Endothelial cell (in vitro differentiated cells): ENCODE measurements at regions not wholly inside any gene's neighbourhood (a gene's known extent, or its start where the extent isn't known, plus 50 kb on each side); places are given as distances from the start of the nearest gene placed in this dataset.
"Not testable (repeated sequence)": the region's sequence is repeated elsewhere in the genome, so short reads cannot be mapped to it uniquely, and the experiment has no call there.

Experiments
- DNase-seq: peaks from one replicate; pipeline ENCODE4 v3.0.0; 2021; ENCODE audit warnings: low spot score
- H3K27ac Mint-ChIP-seq: one replicate; pipeline ENCODE4 v1.8.0; 2021; ENCODE audit warnings: mixed read lengths, inconsistent platforms; ENCODE audit not compliant: unreplicated experiment
- H3K27me3 Mint-ChIP-seq: one replicate; pipeline ENCODE4 v1.8.0; 2021; ENCODE audit warnings: mild to moderate bottlenecking, moderate library complexity, mixed read lengths, inconsistent platforms; ENCODE audit not compliant: unreplicated experiment
- H3K36me3 Mint-ChIP-seq: one replicate; pipeline ENCODE4 v1.8.0; 2021; ENCODE audit warnings: mild to moderate bottlenecking, low read depth, mixed read lengths, inconsistent platforms; ENCODE audit not compliant: unreplicated experiment
- H3K4me1 Mint-ChIP-seq: one replicate; pipeline ENCODE4 v1.8.0; 2021; ENCODE audit warnings: mild to moderate bottlenecking, mixed read lengths, inconsistent platforms; ENCODE audit not compliant: unreplicated experiment
- H3K4me3 Mint-ChIP-seq: one replicate; pipeline ENCODE4 v1.8.0; 2021; ENCODE audit warnings: mild to moderate bottlenecking, mixed read lengths, inconsistent platforms; ENCODE audit not compliant: unreplicated experiment
- H3K9me3 Mint-ChIP-seq: one replicate; pipeline ENCODE4 v1.8.0; 2021; ENCODE audit warnings: mixed read lengths, inconsistent platforms; ENCODE audit not compliant: unreplicated experiment

DNA sequence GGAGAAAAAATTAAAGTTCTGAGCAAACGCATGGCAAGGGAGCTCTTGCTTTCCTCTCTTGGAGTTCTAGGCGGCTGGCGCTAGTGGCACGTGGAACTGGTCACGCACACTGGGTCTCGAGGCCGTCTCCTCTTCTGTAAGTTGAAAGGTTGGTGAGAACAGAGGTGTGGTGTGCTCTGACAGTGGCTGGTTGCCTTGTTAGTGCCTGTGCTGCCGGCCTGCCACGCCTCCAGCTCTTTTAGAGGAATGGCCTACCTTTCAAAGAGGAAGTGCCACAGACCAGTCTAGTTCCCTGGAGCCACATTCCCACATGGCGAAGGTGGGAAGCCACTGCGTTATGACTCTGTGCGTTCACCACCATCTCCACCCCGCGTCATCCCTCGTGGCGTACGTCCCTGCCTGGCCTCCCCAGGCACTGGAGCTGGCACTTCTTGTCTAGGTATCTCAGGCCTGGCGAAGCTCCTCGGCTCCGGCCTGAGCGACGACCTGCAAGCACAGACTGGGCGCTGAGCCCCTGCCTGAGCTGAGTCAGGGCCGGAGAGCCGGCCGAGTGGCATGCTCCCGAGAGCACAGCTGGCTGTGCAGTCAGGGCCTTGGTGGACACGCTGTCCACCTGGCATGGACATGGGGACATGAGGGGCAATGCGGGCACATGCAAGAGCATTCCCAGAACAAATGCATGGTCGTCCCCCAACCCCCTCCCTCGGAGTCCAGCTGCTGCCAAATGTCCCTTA, 4453.1 kb upstream of the TPTE start:
- not testable (repeated sequence) for DNase-seq, H3K27me3 Mint-ChIP-seq, H3K27ac Mint-ChIP-seq, H3K4me3 Mint-ChIP-seq, H3K36me3 Mint-ChIP-seq, H3K4me1 Mint-ChIP-seq, H3K9me3 Mint-ChIP-seq

DNA sequence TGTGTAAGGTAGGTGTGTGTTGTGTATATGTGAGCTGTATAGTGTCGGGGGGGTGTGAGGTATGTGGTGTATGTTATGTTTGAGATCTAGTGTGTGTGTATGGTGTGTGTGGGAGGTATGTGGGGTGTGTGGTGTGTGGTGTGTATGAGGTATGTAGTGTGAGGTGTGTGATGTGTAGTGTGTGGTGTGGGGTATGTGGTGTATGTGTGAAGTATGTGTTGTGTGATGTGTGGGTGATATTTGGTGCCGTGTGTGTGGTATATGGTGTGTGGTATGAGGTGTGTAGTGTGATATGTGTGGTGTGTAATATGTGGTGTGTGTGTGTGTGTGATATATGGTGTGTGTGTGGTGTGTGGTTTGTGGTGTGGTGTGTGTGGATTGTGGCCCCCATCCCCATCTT, 4451.2 kb upstream of the TPTE start:
- not testable (repeated sequence) for H3K27me3 Mint-ChIP-seq, H3K27ac Mint-ChIP-seq, H3K9me3 Mint-ChIP-seq, H3K36me3 Mint-ChIP-seq, H3K4me3 Mint-ChIP-seq, H3K4me1 Mint-ChIP-seq, DNase-seq

GRCh38 chr21:6072691-6073090, 4448.7 kb upstream of the TPTE start:
- not testable (repeated sequence) for DNase-seq, H3K4me3 Mint-ChIP-seq, H3K27ac Mint-ChIP-seq, H3K4me1 Mint-ChIP-seq, H3K9me3 Mint-ChIP-seq, H3K27me3 Mint-ChIP-seq, H3K36me3 Mint-ChIP-seq

- H3K27ac Mint-ChIP-seq, H3K27me3 Mint-ChIP-seq, H3K4me1 Mint-ChIP-seq, H3K9me3 Mint-ChIP-seq, H3K36me3 Mint-ChIP-seq, DNase-seq, H3K4me3 Mint-ChIP-seq: not testable (repeated sequence)
These were observed 4447.2 kb upstream of the TPTE start for GRCh38 chr21:6073993-6074705.

DNA sequence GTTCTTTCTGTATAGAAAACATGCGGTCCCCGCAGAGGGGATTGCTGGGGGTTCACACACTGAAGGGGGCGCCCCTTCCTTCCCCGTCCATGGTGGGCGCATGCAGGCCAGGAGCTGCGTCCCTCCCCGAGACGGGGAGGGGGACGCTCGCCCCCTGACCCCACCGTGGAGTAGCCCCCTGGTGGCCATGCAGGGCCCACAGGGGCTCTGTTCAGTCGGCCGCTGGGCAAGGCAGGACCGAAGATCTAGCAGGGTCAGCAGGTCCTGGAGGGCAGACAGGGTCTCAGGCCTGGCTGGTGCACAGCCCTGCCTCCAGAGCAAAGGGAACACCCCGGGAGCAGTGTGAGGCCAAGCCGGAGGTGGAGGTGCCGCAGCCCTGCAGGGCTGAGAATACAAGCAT, 4446.4 kb upstream of the TPTE start:
- H3K4me1 Mint-ChIP-seq, H3K36me3 Mint-ChIP-seq, H3K9me3 Mint-ChIP-seq, H3K4me3 Mint-ChIP-seq, H3K27me3 Mint-ChIP-seq, DNase-seq, H3K27ac Mint-ChIP-seq: not testable (repeated sequence)

GRCh38 chr21:6075627-6076208, 4445.7 kb upstream of the TPTE start:
- H3K27ac Mint-ChIP-seq, H3K36me3 Mint-ChIP-seq, H3K4me3 Mint-ChIP-seq, H3K4me1 Mint-ChIP-seq, DNase-seq, H3K9me3 Mint-ChIP-seq, H3K27me3 Mint-ChIP-seq: not testable (repeated sequence)

DNA sequence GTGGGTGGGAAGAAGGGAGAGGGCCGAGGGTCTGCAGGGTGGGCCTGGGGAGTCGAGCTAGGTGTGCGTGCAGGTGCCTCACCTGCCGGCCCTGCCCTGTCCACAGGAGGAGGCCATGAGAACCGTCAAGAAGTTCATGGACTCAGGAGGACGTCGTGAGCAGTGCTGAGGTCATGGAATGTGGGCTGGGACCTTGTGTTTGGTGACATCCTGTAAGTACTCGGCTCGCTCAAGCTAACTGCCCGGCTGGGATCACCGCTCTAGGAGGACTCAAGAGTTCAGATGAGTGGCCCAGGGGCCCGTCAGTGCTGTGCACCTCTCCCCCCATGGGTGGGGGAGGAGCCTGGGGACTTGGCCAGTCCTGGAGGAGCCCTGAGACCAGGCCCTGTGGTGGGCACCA, 4444.0 kb upstream of the TPTE start:
- not testable (repeated sequence) for H3K36me3 Mint-ChIP-seq, DNase-seq, H3K27ac Mint-ChIP-seq, H3K9me3 Mint-ChIP-seq, H3K27me3 Mint-ChIP-seq, H3K4me3 Mint-ChIP-seq, H3K4me1 Mint-ChIP-seq

DNA sequence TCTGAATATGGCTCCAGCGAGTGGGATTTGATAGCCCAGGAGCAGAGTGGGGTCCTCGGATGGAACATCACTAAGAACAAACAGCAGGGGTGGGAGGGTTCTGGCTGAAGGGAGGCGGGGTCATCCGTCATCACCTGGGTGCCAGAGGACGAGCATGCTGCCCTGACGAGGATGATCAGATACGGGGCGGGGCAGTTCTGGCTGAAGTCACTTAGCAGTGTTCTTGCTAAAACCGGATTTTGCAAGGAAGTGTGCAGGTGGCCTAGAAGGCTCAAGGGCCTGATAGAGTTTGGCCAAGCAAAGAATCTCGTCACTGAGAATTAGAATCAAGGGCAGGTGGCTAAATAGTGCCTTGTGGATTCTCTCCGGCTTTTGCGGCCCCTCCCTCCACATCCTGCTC, 4442.5 kb upstream of the TPTE start:
- not testable (repeated sequence) for H3K27me3 Mint-ChIP-seq, H3K36me3 Mint-ChIP-seq, DNase-seq, H3K4me3 Mint-ChIP-seq, H3K27ac Mint-ChIP-seq, H3K9me3 Mint-ChIP-seq, H3K4me1 Mint-ChIP-seq

DNA sequence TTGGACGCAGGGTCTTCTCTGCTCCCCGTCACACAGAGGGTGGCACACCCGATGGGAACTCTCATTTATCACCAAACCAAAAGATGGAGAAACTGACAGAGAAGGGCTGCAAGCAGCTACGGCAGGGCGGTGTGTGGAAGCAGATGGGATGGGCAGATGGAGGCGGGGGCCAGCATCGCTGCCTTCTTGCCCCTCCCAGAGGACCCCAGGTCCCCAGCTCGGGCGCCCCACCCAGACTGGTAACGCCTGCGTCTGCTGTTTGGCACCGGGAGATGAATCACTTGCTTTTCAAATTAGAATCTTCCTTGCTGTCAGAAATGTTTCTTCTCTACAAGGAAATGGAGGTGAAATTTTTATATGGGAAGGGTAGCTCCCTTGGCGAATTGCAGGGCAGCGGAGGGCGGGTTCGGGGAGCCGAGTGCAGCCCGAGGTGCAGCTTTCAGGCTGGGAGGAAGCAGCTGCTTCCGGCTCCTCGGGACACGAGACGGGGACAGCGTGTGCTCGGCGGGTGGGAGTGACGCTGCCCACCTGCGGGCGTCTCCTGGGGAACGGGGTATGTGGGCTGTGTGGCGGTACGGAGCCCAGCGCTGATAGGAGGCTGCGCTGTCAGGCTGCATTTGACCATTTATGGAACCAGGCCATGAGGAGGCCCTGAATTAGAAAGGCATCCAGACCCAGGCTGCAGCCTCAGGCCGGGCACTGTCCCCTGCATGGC, 4440.3 kb upstream of the TPTE start:
- DNase-seq, H3K4me3 Mint-ChIP-seq, H3K4me1 Mint-ChIP-seq, H3K27me3 Mint-ChIP-seq, H3K27ac Mint-ChIP-seq, H3K36me3 Mint-ChIP-seq, H3K9me3 Mint-ChIP-seq: not testable (repeated sequence)

GRCh38 chr21:6082166-6082565, 4439.2 kb upstream of the TPTE start:
- not testable (repeated sequence) for H3K27me3 Mint-ChIP-seq, H3K9me3 Mint-ChIP-seq, H3K36me3 Mint-ChIP-seq, H3K4me1 Mint-ChIP-seq, H3K27ac Mint-ChIP-seq, DNase-seq, H3K4me3 Mint-ChIP-seq

- H3K27ac Mint-ChIP-seq, H3K4me1 Mint-ChIP-seq, H3K27me3 Mint-ChIP-seq, DNase-seq, H3K4me3 Mint-ChIP-seq, H3K36me3 Mint-ChIP-seq, H3K9me3 Mint-ChIP-seq: not testable (repeated sequence)
These were observed 4437.7 kb upstream of the TPTE start for GRCh38 chr21:6083574-6084120.
